ENCODE measurements at regions not wholly inside any gene's neighbourhood (a gene's known extent, or its start where the extent isn't known, plus 50 kb on each side); places are given as distances from the start of the nearest gene placed in this dataset.

DNA sequence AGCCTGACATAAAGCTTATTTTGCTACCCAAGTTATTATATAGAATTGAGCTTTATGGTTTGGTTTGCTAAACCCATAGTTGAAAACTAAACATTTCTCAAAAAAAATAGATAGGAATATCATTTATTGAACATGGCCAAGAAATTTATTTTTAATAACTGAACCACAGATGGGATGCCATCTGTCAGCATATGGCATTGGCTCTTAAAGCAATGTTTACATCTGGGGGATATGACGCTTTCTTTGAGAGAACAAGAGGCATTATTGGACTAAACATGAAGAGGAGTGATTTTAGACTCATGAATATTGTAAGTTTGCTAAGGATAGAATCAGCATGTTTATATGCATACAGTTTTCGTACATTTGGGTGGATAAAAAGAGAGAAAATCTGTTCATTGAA lies 132.6 kb upstream of the SLIT2 start:
- TF ChIP-seq, protein P1, sequence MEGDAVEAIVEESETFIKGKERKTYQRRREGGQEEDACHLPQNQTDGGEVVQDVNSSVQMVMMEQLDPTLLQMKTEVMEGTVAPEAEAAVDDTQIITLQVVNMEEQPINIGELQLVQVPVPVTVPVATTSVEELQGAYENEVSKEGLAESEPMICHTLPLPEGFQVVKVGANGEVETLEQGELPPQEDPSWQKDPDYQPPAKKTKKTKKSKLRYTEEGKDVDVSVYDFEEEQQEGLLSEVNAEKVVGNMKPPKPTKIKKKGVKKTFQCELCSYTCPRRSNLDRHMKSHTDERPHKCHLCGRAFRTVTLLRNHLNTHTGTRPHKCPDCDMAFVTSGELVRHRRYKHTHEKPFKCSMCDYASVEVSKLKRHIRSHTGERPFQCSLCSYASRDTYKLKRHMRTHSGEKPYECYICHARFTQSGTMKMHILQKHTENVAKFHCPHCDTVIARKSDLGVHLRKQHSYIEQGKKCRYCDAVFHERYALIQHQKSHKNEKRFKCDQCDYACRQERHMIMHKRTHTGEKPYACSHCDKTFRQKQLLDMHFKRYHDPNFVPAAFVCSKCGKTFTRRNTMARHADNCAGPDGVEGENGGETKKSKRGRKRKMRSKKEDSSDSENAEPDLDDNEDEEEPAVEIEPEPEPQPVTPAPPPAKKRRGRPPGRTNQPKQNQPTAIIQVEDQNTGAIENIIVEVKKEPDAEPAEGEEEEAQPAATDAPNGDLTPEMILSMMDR (IDR thresholded peaks at IDR 0.05; ENCODE audit: insufficient read depth, low read length, poor library complexity, severe bottlenecking): no peak
- Histone ChIP-seq H3K27me3 (ENCODE audit: control insufficient read depth, insufficient read depth, low read length) (no peaks in the 10 kb centered on the region), H3K4me3 (ENCODE audit: low read depth, low read length) (no peak overlapping the region), H3K36me3 (ENCODE audit: control insufficient read depth, insufficient read depth, low read length) (no peaks in the 10 kb centered on the region)
- no peak for DNase-seq (ENCODE audit: low read depth)

DNA sequence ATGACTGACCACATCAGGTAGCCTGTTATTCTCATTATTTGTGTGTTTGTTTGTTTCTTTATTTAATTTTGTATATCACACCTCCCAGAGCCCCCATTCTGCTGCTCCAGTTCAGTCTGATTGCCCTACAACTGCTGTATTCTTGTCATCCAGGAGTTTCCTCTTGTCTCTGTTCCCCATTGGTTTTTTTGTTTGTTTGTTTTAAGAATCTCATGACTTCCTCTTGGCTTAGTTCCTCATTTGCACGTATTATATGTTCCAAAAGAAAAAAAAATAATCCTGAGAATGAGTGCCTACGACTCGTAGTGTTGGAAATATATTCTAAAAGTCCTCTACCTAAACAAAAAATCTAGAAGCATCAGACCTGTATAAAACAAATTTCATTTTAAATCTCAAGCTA lies 142.3 kb upstream of the SLIT2 start:
- DNase-seq (ENCODE audit: low read depth): no peak
- no peaks in the 10 kb centered on the region for H3K27me3 ChIP-seq (ENCODE audit: control insufficient read depth, insufficient read depth, low read length)
- H3K36me3 ChIP-seq (ENCODE audit: control insufficient read depth, insufficient read depth, low read length): no peaks in the 10 kb centered on the region
- H3K4me3 ChIP-seq (ENCODE audit: low read depth, low read length): no peak overlapping the region
- TF ChIP-seq, protein P1 (IDR thresholded peaks at IDR 0.05; ENCODE audit: insufficient read depth, low read length, poor library complexity, severe bottlenecking): no peak

DNA sequence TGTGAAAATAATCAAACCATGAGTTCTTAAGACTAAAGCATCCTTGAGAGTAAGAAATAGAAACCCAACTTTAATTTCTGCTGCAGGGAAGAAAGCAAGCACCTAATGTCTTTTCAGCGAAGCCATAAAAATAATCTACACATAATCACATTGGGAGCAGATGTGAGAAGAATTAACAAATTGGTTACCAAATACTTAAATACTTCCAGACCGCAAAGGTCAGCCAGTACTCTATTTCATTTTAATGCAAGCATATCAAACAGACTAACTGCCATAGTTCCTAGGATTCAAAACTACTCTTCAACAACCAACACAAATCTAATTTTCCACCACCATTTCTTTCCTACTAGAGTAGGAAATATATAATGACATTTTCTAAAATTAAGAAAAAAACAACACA lies 144.8 kb upstream of the SLIT2 start:
- Histone ChIP-seq H3K4me3 (ENCODE audit: low read depth, low read length) (no peak overlapping the region), H3K36me3 (ENCODE audit: control insufficient read depth, insufficient read depth, low read length) (no peaks in the 10 kb centered on the region), H3K27me3 (ENCODE audit: control insufficient read depth, insufficient read depth, low read length) (no peaks in the 10 kb centered on the region)
- DNase-seq (ENCODE audit: low read depth): no peak
- TF ChIP-seq, protein P1 (IDR thresholded peaks at IDR 0.05; ENCODE audit: insufficient read depth, low read length, poor library complexity, severe bottlenecking): no peak

DNA sequence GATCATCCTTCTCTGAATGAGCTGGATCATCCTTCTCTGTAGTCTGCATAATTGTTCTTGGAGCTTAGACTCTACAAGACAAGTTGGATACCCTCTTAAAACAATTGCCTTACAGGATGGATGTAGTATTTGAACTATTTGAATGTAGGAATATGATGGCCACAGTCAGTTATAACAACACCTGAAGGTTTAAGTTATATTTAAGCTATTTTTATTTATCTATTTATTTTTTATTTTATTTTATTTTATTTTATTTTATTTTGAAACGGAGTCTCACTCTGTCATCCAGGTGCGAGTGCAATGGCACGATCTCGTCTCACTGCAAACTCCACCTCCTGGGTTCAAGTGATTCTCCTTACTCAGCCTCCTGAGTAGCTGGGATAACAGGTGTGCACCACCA lies 149.9 kb upstream of the SLIT2 start:
- no peaks in the 10 kb centered on the region for H3K27me3 ChIP-seq (ENCODE audit: control insufficient read depth, insufficient read depth, low read length)
- TF ChIP-seq, protein P1 (IDR thresholded peaks at IDR 0.05; ENCODE audit: insufficient read depth, low read length, poor library complexity, severe bottlenecking): no peak
- H3K4me3 ChIP-seq (ENCODE audit: low read depth, low read length): no peak overlapping the region
- H3K36me3 ChIP-seq (ENCODE audit: control insufficient read depth, insufficient read depth, low read length): no peaks in the 10 kb centered on the region
- DNase-seq (ENCODE audit: low read depth): no peak

DNA sequence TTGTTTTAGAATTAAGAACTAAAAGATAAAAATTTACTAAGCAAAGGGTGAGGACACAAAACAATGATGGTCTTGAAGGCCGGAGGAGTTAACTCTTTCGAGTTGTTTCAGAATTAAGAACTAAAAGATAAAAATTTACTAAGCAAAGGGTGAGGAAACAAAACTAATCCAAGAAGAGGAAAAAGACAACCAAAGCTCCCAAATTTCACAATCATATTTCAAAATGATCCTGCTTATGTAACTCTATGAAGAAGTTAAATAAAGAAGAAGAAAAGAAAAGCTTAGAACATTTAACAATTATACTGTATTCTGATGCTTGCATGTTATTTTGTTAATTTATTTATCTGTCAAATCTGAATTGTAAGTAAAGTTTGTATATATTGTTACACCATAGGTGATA lies 154.8 kb upstream of the SLIT2 start:
- no peaks in the 10 kb centered on the region for H3K36me3 ChIP-seq (ENCODE audit: control insufficient read depth, insufficient read depth, low read length)
- TF ChIP-seq, protein P1 (IDR thresholded peaks at IDR 0.05; ENCODE audit: insufficient read depth, low read length, poor library complexity, severe bottlenecking): no peak
- H3K4me3 ChIP-seq (ENCODE audit: low read depth, low read length): no peak overlapping the region
- no peaks in the 10 kb centered on the region for H3K27me3 ChIP-seq (ENCODE audit: control insufficient read depth, insufficient read depth, low read length)
- no peak for DNase-seq (ENCODE audit: low read depth)

DNA sequence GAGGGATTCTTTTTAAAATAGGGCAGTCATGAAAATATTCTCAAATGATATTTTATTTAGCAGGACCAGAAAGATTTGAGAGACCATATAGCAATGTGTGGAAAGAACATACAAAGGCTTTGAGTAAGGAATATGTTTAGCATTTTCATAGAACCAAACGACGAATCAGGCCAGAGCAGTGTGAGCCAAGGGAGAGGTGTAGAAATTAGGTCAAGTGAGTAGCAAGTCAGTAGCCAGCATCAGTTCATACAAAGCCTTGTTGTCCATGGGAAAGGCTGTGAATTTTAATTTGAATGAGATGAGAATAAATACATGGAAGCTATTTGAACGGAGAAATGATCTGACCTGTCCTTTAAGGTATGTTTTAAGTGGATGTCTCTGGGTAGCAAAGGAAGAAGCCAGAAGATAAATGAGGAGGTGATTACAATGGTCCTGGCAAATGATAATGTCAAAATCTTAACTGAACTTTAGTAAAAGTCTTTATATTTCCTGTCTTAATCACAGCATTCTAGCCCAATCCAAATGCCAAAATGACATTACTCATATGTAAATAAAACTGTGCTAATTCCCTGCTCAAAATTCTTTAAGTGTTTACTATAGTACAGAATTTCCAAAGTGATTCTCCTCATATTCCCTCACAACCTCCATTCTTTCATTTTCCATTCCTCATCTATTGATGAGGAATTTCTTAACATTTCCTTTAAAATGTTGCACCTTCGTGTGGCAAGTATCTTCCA lies 155.7 kb upstream of the SLIT2 start:
- H3K27me3 ChIP-seq (ENCODE audit: control insufficient read depth, insufficient read depth, low read length): no peaks in the 10 kb centered on the region
- TF ChIP-seq, protein P1 (IDR thresholded peaks at IDR 0.05; ENCODE audit: insufficient read depth, low read length, poor library complexity, severe bottlenecking): no peak
- DNase-seq (ENCODE audit: low read depth): no peak
- no peak overlapping the region for H3K4me3 ChIP-seq (ENCODE audit: low read depth, low read length)
- no peaks in the 10 kb centered on the region for H3K36me3 ChIP-seq (ENCODE audit: control insufficient read depth, insufficient read depth, low read length)
